Spleen (tissue), 7 donors: ENCODE measurements at regions not wholly inside any gene's neighbourhood (a gene's known extent, or its start where the extent isn't known, plus 50 kb on each side); places are given as distances from the start of the nearest gene placed in this dataset.

Experiments
- CTCF ChIP-seq, 11 experiments: fragments of 200-600 bp in 7 of 11; fragments of 450-650 bp in 4 of 11; sonication (generic) in 4 of 11; IDR thresholded peaks in 8 of 11; conservative IDR thresholded peaks in 3 of 11; 1 replicate in 7 of 11; 2 replicates in 4 of 11; pipeline versions ENCODE4 v1.4.0 to v1.8.0; 2016 to 2021; ENCODE audit warnings: antibody characterized with exemption in 11 of 11, inconsistent platforms in 4 of 11, mild to moderate bottlenecking in 1 of 11
- POLR2AphosphoS5 ChIP-seq, 3 donors: sonication (generic); formaldehyde crosslinking; IDR thresholded peaks; one replicate each; pipeline ENCODE4 v1.5.1; 2017; ENCODE audit warnings: antibody characterized with exemption in 3 of 3
- donor health status: DM: no; HTN: no; CAD: no; lungs with moderate emphysema.
- donor health status: DM: no; HTN: no; CAD: no.
- donor health status: DM: no; HTN: no; CAD: no.

- no peak for TF ChIP-seq CTCF (IDR thresholded peaks at IDR 0.05 in 8 of 11, conservative IDR thresholded peaks at IDR 0.05 in 3 of 11)
- TF ChIP-seq POLR2AphosphoS5 (IDR thresholded peaks at IDR 0.05), result peak in 2 of 3 donors; percentile 35 to 54
Observed at GRCh38 chr1:109821831-109822745, 58.4 kb upstream of the EPS8L3 start.
